ENCODE measurements at regions not wholly inside any gene's neighbourhood (a gene's known extent, or its start where the extent isn't known, plus 50 kb on each side); places are given as distances from the start of the nearest gene placed in this dataset.

DNA sequence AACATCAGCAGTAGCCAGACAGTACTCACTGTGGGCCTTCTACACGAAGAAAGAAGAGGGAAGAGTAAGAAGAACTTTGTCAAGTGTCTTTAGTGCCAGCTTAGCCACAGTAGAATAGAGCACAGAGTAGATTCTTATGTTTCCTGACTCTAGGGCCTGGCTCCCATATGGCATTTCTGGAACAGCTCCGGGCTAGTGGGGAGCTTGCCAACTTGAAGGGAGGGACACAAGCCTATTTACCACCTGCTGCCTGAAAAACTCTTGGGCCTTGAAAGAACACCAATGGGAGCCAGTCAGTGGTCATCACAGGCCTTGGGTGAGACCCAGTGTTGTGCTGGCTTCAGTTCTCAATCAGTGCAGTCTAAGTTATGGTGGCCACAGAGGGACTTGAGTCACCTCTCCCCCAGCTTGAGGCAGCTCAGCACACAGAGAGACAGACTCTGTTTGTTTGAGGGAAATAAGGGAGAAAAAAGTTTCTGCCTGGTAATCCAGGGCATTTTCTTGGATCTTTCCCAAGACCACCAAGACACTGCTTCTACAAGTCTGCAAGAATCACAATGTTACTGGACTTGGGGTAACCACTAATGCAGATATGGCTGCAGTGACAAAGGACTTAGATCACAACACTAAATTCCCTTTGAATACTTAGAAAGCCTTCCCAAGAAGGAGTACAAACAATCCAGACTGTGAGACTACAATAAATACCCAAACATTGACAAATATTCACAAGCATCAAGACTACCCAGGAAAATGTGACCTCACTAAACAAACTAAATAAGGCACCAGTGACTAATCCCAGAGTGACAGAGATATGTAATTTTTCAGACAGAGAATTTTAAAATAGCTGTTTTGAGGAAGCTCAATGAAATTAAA, 261.0 kb upstream of the NDST3 start:
- H3K4me3 ChIP-seq (ENCODE audit: low read length) = no peak overlapping the region
- H3K4me1 ChIP-seq (ENCODE audit: control insufficient read depth, insufficient read depth, low read length) = no peaks in the 10 kb centered on the region
- no peak overlapping the region for H3K9ac ChIP-seq (ENCODE audit: low read depth, low read length)
- no peaks in the 10 kb centered on the region for H3K27me3 ChIP-seq (ENCODE audit: control insufficient read depth, insufficient read depth, low read length)
- H3K36me3 ChIP-seq (ENCODE audit: insufficient read depth, low read length) = no peaks in the 10 kb centered on the region
- H3K4me2 ChIP-seq (ENCODE audit: low read length) = no peak overlapping the region
- no peaks in the 10 kb centered on the region for H3K9me3 ChIP-seq (replicated peaks; ENCODE audit: low read length)

DNA sequence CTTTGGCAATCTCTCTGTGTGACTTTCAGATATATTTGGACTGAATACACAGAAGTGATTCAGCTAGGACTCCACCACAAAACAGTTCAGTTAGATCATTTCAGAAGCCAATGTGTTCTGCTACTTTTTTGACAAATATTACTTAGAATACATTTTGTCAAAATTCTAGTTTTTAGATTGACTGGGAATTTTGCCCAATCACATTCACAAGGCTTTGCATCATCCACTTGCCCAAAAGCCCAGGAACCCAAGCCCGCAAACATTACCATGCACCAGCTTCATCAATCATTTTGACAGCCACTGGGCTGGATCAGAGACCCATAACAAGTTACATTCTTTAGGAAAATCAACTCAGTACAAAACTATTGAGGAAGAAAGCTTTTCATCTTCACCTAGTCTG, 256.6 kb upstream of the NDST3 start:
- no peaks in the 10 kb centered on the region for H3K4me1 ChIP-seq (ENCODE audit: control insufficient read depth, insufficient read depth, low read length)
- no peak overlapping the region for H3K4me2 ChIP-seq (ENCODE audit: low read length)
- H3K36me3 ChIP-seq (ENCODE audit: insufficient read depth, low read length) = no peaks in the 10 kb centered on the region
- no peaks in the 10 kb centered on the region for H3K9me3 ChIP-seq (replicated peaks; ENCODE audit: low read length)
- H3K27me3 ChIP-seq (ENCODE audit: control insufficient read depth, insufficient read depth, low read length) = no peaks in the 10 kb centered on the region
- H3K9ac ChIP-seq (ENCODE audit: low read depth, low read length) = no peak overlapping the region
- no peak overlapping the region for H3K4me3 ChIP-seq (ENCODE audit: low read length)

DNA sequence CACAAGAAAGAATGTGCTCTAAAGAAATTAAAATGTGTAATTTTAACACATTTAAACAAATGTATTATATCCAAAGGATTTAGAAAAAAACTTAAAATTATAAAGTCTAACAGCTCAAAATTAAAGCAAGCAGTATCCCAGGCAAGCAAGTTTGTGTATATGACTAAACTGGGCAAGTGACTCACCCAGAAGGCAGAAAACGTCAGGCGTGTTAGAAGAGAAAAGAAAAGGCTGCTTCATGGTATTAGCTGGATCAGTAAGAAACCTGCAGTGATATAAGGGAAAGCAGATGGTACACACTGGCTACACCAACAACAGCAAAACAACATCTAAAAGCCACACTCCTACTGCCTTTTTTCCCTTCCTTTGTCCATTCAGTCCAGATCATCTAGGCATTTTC, 250.6 kb upstream of the NDST3 start:
- no peaks in the 10 kb centered on the region for H3K9me3 ChIP-seq (replicated peaks; ENCODE audit: low read length)
- H3K36me3 ChIP-seq (ENCODE audit: insufficient read depth, low read length) = no peaks in the 10 kb centered on the region
- H3K4me2 ChIP-seq (ENCODE audit: low read length) = no peak overlapping the region
- no peaks in the 10 kb centered on the region for H3K27me3 ChIP-seq (ENCODE audit: control insufficient read depth, insufficient read depth, low read length)
- H3K4me1 ChIP-seq (ENCODE audit: control insufficient read depth, insufficient read depth, low read length) = no peaks in the 10 kb centered on the region
- no peak overlapping the region for H3K9ac ChIP-seq (ENCODE audit: low read depth, low read length)
- no peak overlapping the region for H3K4me3 ChIP-seq (ENCODE audit: low read length)

DNA sequence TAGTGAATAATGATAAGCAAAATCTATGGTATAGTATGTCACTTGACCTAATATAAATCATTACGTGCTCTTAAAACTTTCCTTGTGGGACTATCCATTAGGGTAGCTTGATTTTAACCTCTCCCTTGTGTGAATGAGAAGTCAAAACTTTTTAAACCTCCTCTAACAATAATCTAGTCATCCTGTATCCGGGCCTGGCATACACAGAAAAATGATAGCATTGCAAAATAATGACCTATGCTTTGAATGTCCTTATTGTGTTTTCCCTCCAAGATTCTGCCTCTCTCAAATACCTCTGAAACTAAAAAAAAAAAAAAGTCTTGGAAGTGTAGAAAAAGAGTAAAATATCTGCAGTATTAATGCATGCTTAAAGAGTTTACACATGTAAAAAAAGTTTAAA, 250.0 kb upstream of the NDST3 start:
- Histone ChIP-seq H3K4me2 (ENCODE audit: low read length) (no peak overlapping the region), H3K9ac (ENCODE audit: low read depth, low read length) (no peak overlapping the region), H3K9me3 (replicated peaks; ENCODE audit: low read length) (no peaks in the 10 kb centered on the region), H3K4me3 (ENCODE audit: low read length) (no peak overlapping the region), H3K27me3 (ENCODE audit: control insufficient read depth, insufficient read depth, low read length) (no peaks in the 10 kb centered on the region), H3K4me1 (ENCODE audit: control insufficient read depth, insufficient read depth, low read length) (no peaks in the 10 kb centered on the region), H3K36me3 (ENCODE audit: insufficient read depth, low read length) (no peaks in the 10 kb centered on the region)

DNA sequence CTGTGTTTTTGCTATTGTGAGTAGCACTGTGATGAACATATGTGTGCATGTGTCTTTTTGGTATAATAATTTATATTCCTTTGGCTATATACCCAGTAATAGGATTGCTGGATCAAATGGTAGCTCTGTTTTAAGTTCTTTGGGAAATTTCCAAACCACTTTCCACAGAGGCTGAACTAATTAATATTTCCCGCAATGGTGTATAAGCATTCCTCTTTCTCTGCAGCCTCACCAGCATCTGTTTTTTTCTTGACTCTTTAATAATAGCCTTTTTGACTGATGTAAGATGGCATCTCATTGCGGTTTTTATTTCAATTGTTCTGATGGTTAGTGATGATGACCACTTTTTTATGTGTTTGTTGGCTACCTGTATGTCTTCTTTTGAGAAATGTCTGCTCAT, 247.7 kb upstream of the NDST3 start:
- H3K4me1 ChIP-seq (ENCODE audit: control insufficient read depth, insufficient read depth, low read length) = no peaks in the 10 kb centered on the region
- no peaks in the 10 kb centered on the region for H3K9me3 ChIP-seq (replicated peaks; ENCODE audit: low read length)
- no peak overlapping the region for H3K4me2 ChIP-seq (ENCODE audit: low read length)
- no peaks in the 10 kb centered on the region for H3K36me3 ChIP-seq (ENCODE audit: insufficient read depth, low read length)
- no peak overlapping the region for H3K9ac ChIP-seq (ENCODE audit: low read depth, low read length)
- H3K27me3 ChIP-seq (ENCODE audit: control insufficient read depth, insufficient read depth, low read length) = no peaks in the 10 kb centered on the region
- no peak overlapping the region for H3K4me3 ChIP-seq (ENCODE audit: low read length)

DNA sequence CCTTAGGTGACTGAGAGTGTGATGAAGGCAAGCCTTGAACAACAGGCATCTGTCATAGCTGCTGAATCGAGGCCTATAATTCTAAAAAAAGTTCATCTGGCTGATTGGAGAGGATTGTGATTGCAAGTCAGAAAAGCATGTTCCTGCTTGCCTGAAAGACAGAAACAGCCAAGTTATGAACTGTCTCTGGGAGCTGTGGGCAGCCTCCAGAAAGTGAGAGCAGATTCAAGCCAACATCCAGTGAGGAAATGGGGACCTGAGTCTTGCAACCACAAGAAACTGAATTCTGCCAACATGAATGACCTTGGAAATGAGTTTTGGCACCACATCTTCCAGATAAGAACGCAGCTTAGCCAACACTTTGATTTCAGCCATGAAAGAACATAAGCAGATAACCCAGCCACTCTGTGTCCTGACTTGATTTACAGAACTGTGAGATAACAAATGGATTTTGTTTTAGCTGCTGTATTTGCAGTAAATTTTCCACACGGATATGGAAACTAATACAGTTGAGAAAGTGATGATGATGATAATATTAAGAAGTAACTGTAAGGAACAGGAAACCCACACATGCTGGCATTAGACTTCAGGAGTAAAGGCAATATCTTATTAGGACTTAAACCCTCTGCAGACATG, 240.3 kb upstream of the NDST3 start:
- Histone ChIP-seq H3K4me1 (ENCODE audit: control insufficient read depth, insufficient read depth, low read length) (no peaks in the 10 kb centered on the region), H3K4me2 (ENCODE audit: low read length) (no peak overlapping the region), H3K9ac (ENCODE audit: low read depth, low read length) (no peak overlapping the region), H3K27me3 (ENCODE audit: control insufficient read depth, insufficient read depth, low read length) (no peaks in the 10 kb centered on the region), H3K4me3 (ENCODE audit: low read length) (no peak overlapping the region), H3K36me3 (ENCODE audit: insufficient read depth, low read length) (no peaks in the 10 kb centered on the region), H3K9me3 (replicated peaks; ENCODE audit: low read length) (peaks cover 4% of the 10 kb centered on the region)

DNA sequence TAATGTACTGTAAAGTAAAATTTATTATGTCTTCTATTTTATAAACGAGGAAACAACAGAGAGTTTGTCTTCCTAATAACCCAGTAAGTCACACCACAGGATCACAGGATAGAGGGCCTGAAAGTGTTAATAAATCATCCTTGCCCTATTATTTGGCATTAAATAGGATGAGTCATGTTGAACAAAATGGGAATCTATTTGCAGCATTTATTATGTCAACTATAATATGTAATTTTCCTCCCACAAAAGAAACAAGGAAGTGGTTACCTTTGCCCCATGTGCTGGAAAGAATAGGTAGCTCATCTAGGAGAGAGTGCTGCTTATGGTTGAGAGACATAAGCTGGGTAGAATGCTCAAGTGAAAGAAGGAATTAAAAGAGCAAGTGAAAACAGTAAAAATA, 237.6 kb upstream of the NDST3 start:
- no peaks in the 10 kb centered on the region for H3K36me3 ChIP-seq (ENCODE audit: insufficient read depth, low read length)
- H3K9ac ChIP-seq (ENCODE audit: low read depth, low read length) = no peak overlapping the region
- no peaks in the 10 kb centered on the region for H3K4me1 ChIP-seq (ENCODE audit: control insufficient read depth, insufficient read depth, low read length)
- H3K9me3 ChIP-seq (replicated peaks; ENCODE audit: low read length) = peaks cover 4% of the 10 kb centered on the region
- H3K4me2 ChIP-seq (ENCODE audit: low read length) = no peak overlapping the region
- H3K27me3 ChIP-seq (ENCODE audit: control insufficient read depth, insufficient read depth, low read length) = no peaks in the 10 kb centered on the region
- no peak overlapping the region for H3K4me3 ChIP-seq (ENCODE audit: low read length)

DNA sequence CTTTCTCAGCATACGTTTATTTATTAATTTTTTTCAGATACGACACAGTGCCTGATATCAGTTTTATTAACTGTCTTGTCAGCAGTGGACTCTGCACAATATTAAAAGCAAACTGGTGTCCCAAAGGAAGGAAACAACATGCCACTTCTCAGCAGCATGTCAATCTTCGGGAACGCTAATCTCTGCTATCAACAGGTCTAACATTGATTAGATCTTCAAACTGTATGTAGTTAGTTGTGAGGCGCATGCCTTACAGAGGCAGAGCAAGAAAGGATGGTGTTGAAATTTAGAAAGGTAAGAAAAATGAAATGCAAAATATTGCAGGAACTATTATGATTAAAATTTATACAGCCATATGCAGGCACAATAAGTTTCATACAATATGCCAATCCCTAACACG, 233.7 kb upstream of the NDST3 start:
- Histone ChIP-seq H3K4me1 (ENCODE audit: control insufficient read depth, insufficient read depth, low read length) (no peaks in the 10 kb centered on the region), H3K9ac (ENCODE audit: low read depth, low read length) (no peak overlapping the region), H3K4me2 (ENCODE audit: low read length) (no peak overlapping the region), H3K9me3 (replicated peaks; ENCODE audit: low read length) (no peaks in the 10 kb centered on the region), H3K27me3 (ENCODE audit: control insufficient read depth, insufficient read depth, low read length) (no peaks in the 10 kb centered on the region), H3K36me3 (ENCODE audit: insufficient read depth, low read length) (no peaks in the 10 kb centered on the region), H3K4me3 (ENCODE audit: low read length) (no peak overlapping the region)

DNA sequence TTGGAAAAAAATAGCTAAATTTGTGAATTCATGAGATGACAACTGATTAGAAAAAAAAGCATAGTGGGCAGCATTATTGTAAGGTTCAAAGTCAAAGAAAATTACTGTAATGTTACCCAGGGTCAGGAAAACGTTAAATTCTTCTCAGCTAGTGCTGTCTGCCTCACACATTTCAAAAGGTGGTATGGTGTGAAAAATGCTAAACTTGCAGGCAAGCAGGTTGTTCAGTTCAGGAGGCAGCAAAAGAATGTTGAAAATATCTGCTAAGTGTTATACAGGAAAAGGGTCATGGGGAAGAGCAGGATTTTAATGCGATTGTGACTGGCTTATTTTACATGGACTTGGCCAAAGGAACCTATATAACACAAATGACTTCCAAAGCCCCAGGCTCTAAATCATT, 232.5 kb upstream of the NDST3 start:
- Histone ChIP-seq H3K36me3 (ENCODE audit: insufficient read depth, low read length) (no peaks in the 10 kb centered on the region), H3K9me3 (replicated peaks; ENCODE audit: low read length) (no peaks in the 10 kb centered on the region), H3K9ac (ENCODE audit: low read depth, low read length) (no peak overlapping the region), H3K4me2 (ENCODE audit: low read length) (no peak overlapping the region), H3K27me3 (ENCODE audit: control insufficient read depth, insufficient read depth, low read length) (no peaks in the 10 kb centered on the region), H3K4me1 (ENCODE audit: control insufficient read depth, insufficient read depth, low read length) (no peaks in the 10 kb centered on the region), H3K4me3 (ENCODE audit: low read length) (no peak overlapping the region)

DNA sequence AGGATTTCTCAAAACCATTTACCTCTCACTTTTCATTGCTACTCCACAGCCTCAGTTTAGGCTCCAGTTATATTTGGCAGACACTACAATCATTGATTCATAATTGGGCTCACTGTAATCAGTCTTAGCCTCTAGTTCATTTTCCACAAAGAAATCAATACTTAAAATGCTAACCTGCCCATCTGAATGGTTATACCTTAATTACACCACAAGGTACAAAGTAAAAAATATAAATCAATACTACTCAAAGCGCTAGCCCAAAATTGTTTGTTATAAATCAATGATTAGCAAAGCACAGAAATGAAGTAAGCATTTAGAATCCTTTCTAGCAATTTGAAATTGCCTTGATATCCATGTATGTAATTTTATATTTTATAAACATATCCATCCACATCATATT, 222.6 kb upstream of the NDST3 start:
- Histone ChIP-seq H3K4me2 (ENCODE audit: low read length) (no peak overlapping the region), H3K9me3 (replicated peaks; ENCODE audit: low read length) (peaks cover 2% of the 10 kb centered on the region), H3K27me3 (ENCODE audit: control insufficient read depth, insufficient read depth, low read length) (no peaks in the 10 kb centered on the region), H3K36me3 (ENCODE audit: insufficient read depth, low read length) (no peaks in the 10 kb centered on the region), H3K4me1 (ENCODE audit: control insufficient read depth, insufficient read depth, low read length) (no peaks in the 10 kb centered on the region), H3K9ac (ENCODE audit: low read depth, low read length) (no peak overlapping the region), H3K4me3 (ENCODE audit: low read length) (no peak overlapping the region)

DNA sequence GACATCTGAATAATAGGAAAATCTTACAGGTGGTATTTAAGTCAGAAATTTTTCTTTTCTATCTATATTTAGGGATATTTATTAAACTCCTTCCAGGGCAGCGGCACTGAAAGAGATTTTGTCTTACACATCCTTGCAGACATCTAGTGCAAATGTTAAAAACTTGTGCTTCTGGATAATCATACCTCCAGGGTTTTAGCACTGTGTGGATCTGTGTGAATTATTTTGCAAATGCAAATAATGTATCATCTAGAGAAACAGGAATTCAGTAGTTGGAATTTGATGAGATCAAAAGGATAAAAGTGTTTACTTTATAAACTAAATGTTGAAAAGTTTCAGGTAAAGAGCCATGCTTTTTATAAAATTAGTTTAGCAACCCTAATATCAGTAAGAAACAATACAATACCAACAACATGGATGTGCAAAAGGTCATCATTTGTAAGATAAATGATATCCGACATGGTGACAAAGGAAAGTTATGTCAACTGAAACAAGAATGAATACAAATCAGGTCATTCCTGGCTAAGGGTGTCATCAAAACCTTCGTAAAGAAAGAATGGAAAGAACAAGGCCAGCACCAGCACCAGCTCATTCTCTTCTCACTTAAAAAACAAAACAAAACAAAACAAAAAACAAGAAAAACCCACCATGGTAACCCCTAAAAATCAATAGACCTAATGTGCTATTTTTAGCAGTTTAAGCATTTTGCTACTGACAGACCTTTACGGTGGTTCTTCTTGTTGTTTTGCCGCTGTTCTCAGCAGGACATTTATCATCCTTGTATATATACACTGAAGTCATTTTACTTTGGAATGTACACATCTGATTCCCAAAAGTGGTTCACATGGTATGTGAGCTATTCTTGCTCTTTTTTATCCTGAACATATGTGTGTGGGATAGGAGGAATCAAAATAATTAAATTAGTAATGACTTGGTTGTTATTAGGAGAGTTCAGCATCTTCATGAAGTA, 219.7 kb upstream of the NDST3 start:
- Histone ChIP-seq H3K4me3 (ENCODE audit: low read length) (no peak overlapping the region), H3K4me2 (ENCODE audit: low read length) (no peak overlapping the region), H3K9ac (ENCODE audit: low read depth, low read length) (no peak overlapping the region), H3K4me1 (ENCODE audit: control insufficient read depth, insufficient read depth, low read length) (no peaks in the 10 kb centered on the region), H3K36me3 (ENCODE audit: insufficient read depth, low read length) (no peaks in the 10 kb centered on the region), H3K9me3 (replicated peaks; ENCODE audit: low read length) (no peaks in the 10 kb centered on the region), H3K27me3 (ENCODE audit: control insufficient read depth, insufficient read depth, low read length) (no peaks in the 10 kb centered on the region)

Measured in skeletal muscle satellite cell (primary cell).